ENCODE measurements at regions not wholly inside any gene's neighbourhood (a gene's known extent, or its start where the extent isn't known, plus 50 kb on each side); places are given as distances from the start of the nearest gene placed in this dataset.

- TF ChIP-seq, protein P1, sequence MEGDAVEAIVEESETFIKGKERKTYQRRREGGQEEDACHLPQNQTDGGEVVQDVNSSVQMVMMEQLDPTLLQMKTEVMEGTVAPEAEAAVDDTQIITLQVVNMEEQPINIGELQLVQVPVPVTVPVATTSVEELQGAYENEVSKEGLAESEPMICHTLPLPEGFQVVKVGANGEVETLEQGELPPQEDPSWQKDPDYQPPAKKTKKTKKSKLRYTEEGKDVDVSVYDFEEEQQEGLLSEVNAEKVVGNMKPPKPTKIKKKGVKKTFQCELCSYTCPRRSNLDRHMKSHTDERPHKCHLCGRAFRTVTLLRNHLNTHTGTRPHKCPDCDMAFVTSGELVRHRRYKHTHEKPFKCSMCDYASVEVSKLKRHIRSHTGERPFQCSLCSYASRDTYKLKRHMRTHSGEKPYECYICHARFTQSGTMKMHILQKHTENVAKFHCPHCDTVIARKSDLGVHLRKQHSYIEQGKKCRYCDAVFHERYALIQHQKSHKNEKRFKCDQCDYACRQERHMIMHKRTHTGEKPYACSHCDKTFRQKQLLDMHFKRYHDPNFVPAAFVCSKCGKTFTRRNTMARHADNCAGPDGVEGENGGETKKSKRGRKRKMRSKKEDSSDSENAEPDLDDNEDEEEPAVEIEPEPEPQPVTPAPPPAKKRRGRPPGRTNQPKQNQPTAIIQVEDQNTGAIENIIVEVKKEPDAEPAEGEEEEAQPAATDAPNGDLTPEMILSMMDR (IDR thresholded peaks at IDR 0.05) = no peak
- TF ChIP-seq EP300 (IDR thresholded peaks at IDR 0.05) = no peak
Observed at GRCh38 chr4:60175241-60175640, 1024.9 kb upstream of the ADGRL3 start.

Measured in tibial nerve (tissue), 4 donors.